ENCODE measurements at regions not wholly inside any gene's neighbourhood (a gene's known extent, or its start where the extent isn't known, plus 50 kb on each side); places are given as distances from the start of the nearest gene placed in this dataset.

- no peaks in the 10 kb centered on the region for H3K36me3 ChIP-seq (ENCODE audit: control insufficient read depth, insufficient read depth, low read length)
- no peak for DNase-seq (ENCODE audit: extremely low read depth, insufficient read length)
- no peaks in the 10 kb centered on the region for H3K27me3 ChIP-seq (replicated peaks; ENCODE audit: control insufficient read depth, insufficient read depth, low read length)
- TF ChIP-seq CTCF (IDR thresholded peaks at IDR 0.05; ENCODE audit: insufficient read depth, low read length, poor library complexity, severe bottlenecking), result no peak
- H3K4me3 ChIP-seq (replicated peaks; ENCODE audit: low read depth, low read length), result no peak overlapping the region
Measured at GRCh38 chr11:88448131-88448670, 110.7 kb upstream of the CTSC start.

GRCh38 chr11:88447281-88447680, 109.7 kb upstream of the CTSC start:
- Histone ChIP-seq H3K4me3 (replicated peaks; ENCODE audit: low read depth, low read length) (no peak overlapping the region), H3K27me3 (replicated peaks; ENCODE audit: control insufficient read depth, insufficient read depth, low read length) (no peaks in the 10 kb centered on the region), H3K36me3 (ENCODE audit: control insufficient read depth, insufficient read depth, low read length) (no peaks in the 10 kb centered on the region)
- TF ChIP-seq CTCF (IDR thresholded peaks at IDR 0.05; ENCODE audit: insufficient read depth, low read length, poor library complexity, severe bottlenecking), result no peak
- no peak for DNase-seq (ENCODE audit: extremely low read depth, insufficient read length)

- Histone ChIP-seq H3K36me3 (ENCODE audit: control insufficient read depth, insufficient read depth, low read length) (no peaks in the 10 kb centered on the region), H3K4me3 (replicated peaks; ENCODE audit: low read depth, low read length) (no peak overlapping the region), H3K27me3 (replicated peaks; ENCODE audit: control insufficient read depth, insufficient read depth, low read length) (no peaks in the 10 kb centered on the region)
- DNase-seq (ENCODE audit: extremely low read depth, insufficient read length), result no peak
- TF ChIP-seq CTCF (IDR thresholded peaks at IDR 0.05; ENCODE audit: insufficient read depth, low read length, poor library complexity, severe bottlenecking), result no peak
Measured at GRCh38 chr11:88439356-88439755, 101.8 kb upstream of the CTSC start.

- H3K36me3 ChIP-seq (ENCODE audit: control insufficient read depth, insufficient read depth, low read length), result no peaks in the 10 kb centered on the region
- TF ChIP-seq CTCF (IDR thresholded peaks at IDR 0.05; ENCODE audit: insufficient read depth, low read length, poor library complexity, severe bottlenecking), result no peak
- no peak overlapping the region for H3K4me3 ChIP-seq (replicated peaks; ENCODE audit: low read depth, low read length)
- no peaks in the 10 kb centered on the region for H3K27me3 ChIP-seq (replicated peaks; ENCODE audit: control insufficient read depth, insufficient read depth, low read length)
- no peak for DNase-seq (ENCODE audit: extremely low read depth, insufficient read length)
Measured at GRCh38 chr11:88438721-88439120, 101.2 kb upstream of the CTSC start.

- peak; percentile 71 for DNase-seq (ENCODE audit: extremely low read depth, insufficient read length)
- H3K27me3 ChIP-seq (replicated peaks; ENCODE audit: control insufficient read depth, insufficient read depth, low read length), result no peaks in the 10 kb centered on the region
- no peak overlapping the region for H3K4me3 ChIP-seq (replicated peaks; ENCODE audit: low read depth, low read length)
- no peak for TF ChIP-seq CTCF (IDR thresholded peaks at IDR 0.05; ENCODE audit: insufficient read depth, low read length, poor library complexity, severe bottlenecking)
- no peaks in the 10 kb centered on the region for H3K36me3 ChIP-seq (ENCODE audit: control insufficient read depth, insufficient read depth, low read length)
Measured at GRCh38 chr11:88435415-88435814, 97.9 kb upstream of the CTSC start.
